ENCODE measurements at regions not wholly inside any gene's neighbourhood (a gene's known extent, or its start where the extent isn't known, plus 50 kb on each side); places are given as distances from the start of the nearest gene placed in this dataset.

GRCh38 chr2:128399690-128400291 lies 81.1 kb upstream of the HS6ST1 start:
- DNase-seq, result no peak

GRCh38 chr2:128401680-128402079 lies 83.0 kb upstream of the HS6ST1 start:
- no peak for DNase-seq

DNA sequence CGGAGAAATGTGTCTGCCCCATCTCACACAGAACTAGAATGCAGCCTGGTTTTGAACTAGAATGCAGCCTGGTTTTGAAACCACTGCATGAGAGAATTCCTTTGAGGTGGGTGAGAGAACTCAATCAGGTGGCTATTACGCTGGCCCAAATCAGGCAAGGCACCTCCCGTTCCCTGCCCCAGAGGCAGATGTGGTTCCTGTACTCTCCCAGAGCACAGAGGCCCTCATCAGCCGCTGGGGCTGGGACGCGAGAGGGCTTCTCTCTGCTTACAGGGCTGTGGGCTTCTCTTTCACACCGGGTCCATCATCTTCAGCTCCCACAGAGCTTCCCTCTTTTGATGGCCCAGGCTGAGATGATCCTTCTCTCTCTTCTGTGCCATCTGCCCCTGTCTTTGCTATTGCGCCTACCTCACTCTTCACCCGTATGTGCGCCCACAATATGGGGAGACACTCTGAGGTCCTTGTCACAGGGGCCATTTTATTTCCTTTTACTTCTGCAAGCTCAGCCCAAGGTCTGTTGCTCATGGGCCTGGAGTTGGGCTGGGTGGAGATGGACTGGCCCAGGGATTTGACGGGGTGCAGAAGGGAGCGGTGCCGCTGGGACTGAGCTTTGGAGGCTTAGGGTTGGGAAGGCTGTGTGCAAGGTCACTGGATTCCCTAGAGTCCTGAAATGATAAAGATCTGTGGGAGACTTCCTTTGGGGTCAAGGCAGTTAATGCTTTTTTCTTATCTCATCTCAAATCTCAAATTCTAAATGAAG lies 84.4 kb upstream of the HS6ST1 start:
- no peak for DNase-seq

DNA sequence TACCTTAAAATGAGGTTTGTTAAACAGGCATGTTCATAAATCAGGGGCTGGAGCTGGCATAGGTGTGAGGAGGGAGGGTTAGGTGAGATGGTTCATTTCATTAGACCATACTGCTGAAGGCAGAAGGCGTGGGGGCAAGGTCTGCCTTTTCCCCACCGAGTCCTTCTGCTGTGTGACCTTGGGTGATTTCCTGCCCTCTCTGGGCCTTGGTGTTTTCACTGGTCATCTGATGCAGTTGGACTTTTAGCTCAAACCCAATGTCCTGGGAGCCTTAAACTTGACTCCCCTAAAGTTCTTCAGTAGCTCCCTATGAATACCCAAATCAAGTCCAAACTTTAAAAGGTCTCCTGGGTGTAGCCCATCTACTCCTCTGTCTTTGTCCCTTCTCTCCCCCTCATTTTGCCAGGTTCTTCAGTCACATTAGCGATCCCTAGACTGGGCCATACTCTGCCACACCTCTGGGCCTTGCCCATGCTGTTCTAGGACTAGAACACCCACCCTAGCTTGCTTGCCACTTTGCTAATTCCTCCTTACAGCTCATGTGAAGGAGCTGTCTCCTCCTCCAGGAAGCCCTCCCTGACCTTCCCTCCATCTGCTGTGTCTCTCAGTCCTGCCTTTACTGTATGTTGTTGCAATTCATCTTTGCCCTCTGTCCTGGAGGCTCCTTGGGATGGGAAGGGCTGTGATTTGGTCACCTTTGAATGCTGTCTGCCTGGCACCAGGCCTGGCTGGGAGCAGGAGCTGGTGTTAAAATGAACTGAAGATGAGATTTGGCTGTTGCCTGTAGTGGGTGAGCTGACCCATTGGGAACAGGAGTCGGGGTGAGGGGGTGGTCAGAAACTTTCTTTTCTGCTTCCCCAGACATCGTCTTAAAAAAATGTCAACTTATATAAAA lies 85.4 kb upstream of the HS6ST1 start:
- no peak for DNase-seq

- DNase-seq, result no peak
These were observed 86.2 kb upstream of the HS6ST1 start for GRCh38 chr2:128404709-128405466.

- no peak for DNase-seq
These were observed 86.8 kb upstream of the HS6ST1 start for GRCh38 chr2:128405467-128405900.

- DNase-seq, result no peak
These were observed 87.4 kb upstream of the HS6ST1 start for GRCh38 chr2:128405981-128406613.

DNA sequence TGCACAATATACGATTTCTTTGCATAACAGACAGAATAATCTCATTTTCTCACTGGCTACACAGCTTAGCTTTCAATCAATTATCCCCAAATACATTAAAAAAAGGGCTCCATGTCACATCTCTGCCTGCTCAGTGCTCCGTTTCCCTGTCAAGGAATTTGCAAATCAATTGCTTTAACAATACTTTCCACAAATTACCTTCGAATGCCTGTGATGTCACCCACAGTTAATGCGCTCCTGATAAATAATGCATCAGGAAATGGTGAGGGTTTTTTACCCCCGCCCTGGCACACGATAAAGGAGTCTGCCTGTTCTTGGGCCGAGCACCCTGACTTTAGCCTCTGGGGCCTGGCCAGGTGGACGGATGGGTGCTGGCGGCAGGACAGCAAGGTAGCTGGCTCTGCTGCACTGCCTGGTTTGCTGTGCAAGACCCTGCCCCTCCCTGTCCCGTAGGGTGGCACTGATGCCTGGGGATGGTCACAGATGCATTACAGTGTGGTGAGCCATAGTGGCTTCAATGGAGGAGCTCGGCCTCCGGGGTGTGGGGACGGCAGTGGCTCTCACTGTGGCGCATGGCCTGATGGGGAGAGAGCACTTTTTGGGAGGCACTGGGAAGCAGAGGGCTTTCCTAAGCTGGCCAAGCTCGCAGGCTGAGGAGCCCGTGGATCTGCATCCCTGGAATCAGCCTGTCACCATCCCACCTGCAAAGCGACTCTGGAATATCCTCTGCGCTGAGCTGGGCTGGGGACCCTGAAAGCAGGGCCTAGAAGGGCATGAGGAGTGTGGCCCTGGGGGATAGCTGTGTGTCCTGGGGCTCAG lies 88.3 kb upstream of the HS6ST1 start:
- no peak for DNase-seq

DNA sequence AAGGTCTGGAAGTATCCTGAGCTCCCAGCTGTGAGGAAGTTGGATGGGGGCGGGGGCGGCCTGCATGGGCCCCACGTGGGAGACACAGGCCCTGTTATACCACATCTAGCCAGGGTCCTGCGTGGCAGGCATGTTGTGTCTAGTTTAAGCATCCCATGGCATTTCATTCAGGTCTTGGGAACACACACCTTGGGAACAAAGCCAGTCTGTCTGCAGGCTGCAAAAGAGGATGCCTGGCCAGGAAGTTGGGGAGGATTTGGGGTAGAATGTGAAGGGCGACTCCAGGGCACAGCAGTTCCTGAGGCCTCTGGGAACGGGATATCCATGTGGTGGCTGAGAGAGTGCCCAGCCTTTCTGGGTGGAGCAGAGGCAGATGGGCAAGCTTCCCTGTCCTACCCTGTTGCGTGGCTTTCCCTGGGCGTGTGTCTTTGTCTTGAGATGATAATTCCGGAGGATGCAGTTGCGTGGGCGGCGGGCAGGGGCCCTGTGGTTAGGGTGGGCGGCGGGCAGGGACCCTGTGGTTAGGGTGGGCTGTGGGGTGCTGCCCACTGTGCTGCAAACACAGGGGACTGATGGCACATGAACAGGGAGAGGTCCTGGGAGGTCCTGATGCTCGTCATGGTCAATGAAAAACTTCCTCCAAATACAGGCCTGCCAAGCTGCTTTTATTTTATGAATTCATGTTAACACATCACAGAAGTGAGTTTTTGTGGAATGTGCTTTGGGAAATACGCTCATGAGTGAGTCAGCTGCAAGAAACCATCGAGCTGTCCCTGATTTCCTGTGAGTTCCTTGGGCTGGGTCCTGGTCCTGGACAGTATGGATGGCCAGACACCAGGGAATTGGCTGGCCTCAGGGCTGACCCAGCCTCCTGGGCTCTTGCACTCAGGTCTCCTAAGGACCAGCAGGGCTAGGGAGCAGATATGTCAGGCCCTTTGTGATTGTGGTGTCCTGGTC lies 90.0 kb upstream of the HS6ST1 start:
- DNase-seq, result peak in 1 of 58 donors; percentile 2

- no peak for DNase-seq
These were observed 90.8 kb upstream of the HS6ST1 start for GRCh38 chr2:128409326-128410034.

DNA sequence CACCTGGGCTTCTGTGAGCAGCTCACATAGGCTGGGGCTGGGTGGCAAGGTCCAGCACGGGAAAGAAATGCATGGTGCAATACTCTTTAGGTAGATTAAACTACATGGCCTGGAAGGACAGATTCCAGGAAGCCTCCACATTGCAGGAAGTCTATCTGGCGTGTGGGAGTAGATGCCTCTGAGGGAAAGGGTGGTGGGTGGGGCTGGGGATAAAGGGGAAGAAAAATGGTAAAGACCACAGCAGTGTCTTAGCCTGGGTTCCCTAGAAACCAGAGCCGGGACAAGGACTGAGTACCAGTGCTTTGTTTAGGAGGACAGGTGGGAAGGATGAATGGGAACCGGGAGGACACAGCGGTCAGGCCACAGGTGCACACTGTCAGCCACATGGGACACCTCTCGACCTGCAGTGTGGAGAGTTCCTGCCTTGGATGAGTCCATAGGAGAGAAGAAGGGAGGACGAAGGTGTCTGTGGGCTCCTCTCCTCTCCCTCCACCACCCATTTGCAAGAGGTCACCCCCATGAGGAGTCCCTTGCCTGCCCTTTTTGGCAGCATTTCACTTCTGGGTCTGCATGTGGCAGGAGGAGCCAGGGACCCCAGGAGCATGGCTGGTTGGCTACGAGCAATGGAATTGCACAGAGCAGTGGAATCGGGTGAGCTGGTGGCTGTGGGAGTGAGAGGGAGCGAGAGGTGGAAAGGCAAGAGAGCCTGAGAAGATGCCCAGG lies 91.5 kb upstream of the HS6ST1 start:
- DNase-seq, result no peak

GRCh38 chr2:128410758-128411215 lies 92.1 kb upstream of the HS6ST1 start:
- DNase-seq, result no peak

- DNase-seq, result no peak
These were observed 92.8 kb upstream of the HS6ST1 start for GRCh38 chr2:128411431-128411830.

- no peak for DNase-seq
These were observed 93.7 kb upstream of the HS6ST1 start for GRCh38 chr2:128412181-128412871.

DNA sequence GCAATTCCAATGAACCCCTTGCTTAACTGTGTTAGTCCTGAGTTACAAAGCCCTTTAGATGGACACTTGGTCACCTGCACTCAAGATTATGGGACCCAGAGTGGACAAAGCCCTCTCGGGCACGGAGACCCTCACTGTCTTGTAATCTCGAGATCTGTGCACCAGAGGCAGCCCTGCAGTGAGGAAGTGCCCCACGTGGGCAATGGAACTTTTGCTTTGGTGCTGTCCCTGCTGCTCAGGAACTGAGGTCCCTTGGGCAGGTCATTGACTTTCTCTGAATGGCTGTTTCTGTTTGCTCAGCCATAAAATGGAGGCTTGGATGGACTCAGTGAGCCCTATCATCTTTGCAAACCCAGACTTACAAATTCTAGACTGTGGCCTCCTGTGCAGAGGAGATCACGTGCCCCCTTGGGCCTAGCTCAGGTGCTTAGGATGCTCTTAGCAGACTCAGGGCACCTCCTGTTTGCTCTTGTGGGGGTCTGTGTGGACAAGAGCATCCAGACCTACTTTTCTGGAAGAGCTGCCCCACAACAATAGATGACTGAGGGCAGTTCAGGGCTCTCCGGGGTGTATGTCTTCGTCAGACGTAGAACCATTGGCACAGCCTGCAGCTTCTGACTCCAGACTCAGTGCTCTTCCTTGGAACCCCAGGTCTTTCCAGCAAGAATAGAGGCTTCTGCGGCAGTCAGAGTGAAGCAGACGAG lies 94.5 kb upstream of the HS6ST1 start:
- no peak for DNase-seq
